ENCODE measurements at regions not wholly inside any gene's neighbourhood (a gene's known extent, or its start where the extent isn't known, plus 50 kb on each side); places are given as distances from the start of the nearest gene placed in this dataset.

DNA sequence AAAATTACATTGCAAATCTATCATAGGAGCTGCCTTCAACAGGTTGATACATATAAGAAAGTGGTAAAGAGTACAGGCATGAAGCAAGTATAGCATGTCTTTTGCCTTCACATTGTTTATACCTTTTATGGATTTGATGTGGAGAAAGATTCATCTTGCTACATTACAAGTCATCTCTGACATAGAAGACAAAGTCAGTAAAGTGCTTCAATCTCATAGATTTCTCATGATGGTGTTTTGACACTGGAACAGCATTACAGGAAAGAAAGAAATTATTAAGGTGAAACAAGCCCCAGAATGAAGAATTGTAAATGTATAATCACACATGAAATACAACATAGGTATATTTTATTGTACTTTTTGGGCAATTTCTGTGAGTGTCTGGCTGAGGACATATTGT, 580.7 kb upstream of the MMS22L start:
- TF ChIP-seq JUN (IDR thresholded peaks at IDR 0.05; ENCODE audit: low read depth, low read length) (no peak), RAD21 (IDR thresholded peaks at IDR 0.05 in 1 of 2, conservative IDR thresholded peaks at IDR 0.05 in 1 of 2; ENCODE audit: low read depth in 2 of 2, low read length in 2 of 2) (no peak), RXRA (IDR thresholded peaks at IDR 0.05; ENCODE audit: insufficient read depth, low read depth, low read length) (no peak), EP300 (IDR thresholded peaks at IDR 0.05; ENCODE audit: borderline replicate concordance in 1 of 2, low read depth in 2 of 2, low read length in 2 of 2) (no peak), GTF2F1 (IDR thresholded peaks at IDR 0.05; ENCODE audit: borderline replicate concordance, low read depth, low read length) (no peak), PHF8 (conservative IDR thresholded peaks at IDR 0.05; ENCODE audit: low read depth, low read length) (no peak), KDM4A (IDR thresholded peaks at IDR 0.05; ENCODE audit: low read depth, low read length, severe bottlenecking) (no peak), TCF12 (IDR thresholded peaks at IDR 0.05; ENCODE audit: low read depth, low read length) (no peak), EGR1 (IDR thresholded peaks at IDR 0.05; ENCODE audit: borderline replicate concordance, low read depth, low read length) (no peak), BCL11A (IDR thresholded peaks at IDR 0.05; ENCODE audit: low read depth in 2 of 2, low read length in 2 of 2) (no peak), CEBPB (IDR thresholded peaks at IDR 0.05; ENCODE audit: low read depth, low read length) (no peak), SIRT6 (IDR thresholded peaks at IDR 0.05; ENCODE audit: low read length) (no peak), TAF7 (optimal IDR thresholded peaks at IDR 0.05; ENCODE audit: borderline replicate concordance, low read depth, low read length) (no peak)
- TF ChIP-seq, protein P1, sequence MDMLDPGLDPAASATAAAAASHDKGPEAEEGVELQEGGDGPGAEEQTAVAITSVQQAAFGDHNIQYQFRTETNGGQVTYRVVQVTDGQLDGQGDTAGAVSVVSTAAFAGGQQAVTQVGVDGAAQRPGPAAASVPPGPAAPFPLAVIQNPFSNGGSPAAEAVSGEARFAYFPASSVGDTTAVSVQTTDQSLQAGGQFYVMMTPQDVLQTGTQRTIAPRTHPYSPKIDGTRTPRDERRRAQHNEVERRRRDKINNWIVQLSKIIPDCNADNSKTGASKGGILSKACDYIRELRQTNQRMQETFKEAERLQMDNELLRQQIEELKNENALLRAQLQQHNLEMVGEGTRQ (IDR thresholded peaks at IDR 0.05; ENCODE audit: low read length), result no peak
- DNase-seq (ENCODE audit: low read depth in 1 of 2, low spot score in 2 of 2) (no peak), FAIRE-seq (no peak)
- H3K27ac ChIP-seq (ENCODE audit: low read depth, low read length), result no peak overlapping the region
- no peaks in the 10 kb centered on the region for H3K23me2 ChIP-seq (ENCODE audit: low read depth, low read length)
- H3K79me1 ChIP-seq (ENCODE audit: low read depth, low read length), result no peaks in the 10 kb centered on the region
- no peaks in the 10 kb centered on the region for H3K79me2 ChIP-seq (ENCODE audit: control insufficient read depth in 1 of 2, insufficient read depth in 2 of 2, low read length in 2 of 2)
- H3K36me3 ChIP-seq (ENCODE audit: control insufficient read depth in 2 of 4, insufficient read depth in 4 of 4, low read length in 3 of 4), result no peaks in the 10 kb centered on the region
- no peak overlapping the region for H3K23ac ChIP-seq (ENCODE audit: insufficient read length)
- H3K9ac ChIP-seq (replicated peaks in 1 of 4; ENCODE audit: extremely low read depth in 1 of 4, low read depth in 3 of 4, low read length in 3 of 4), result no peak overlapping the region
- H4K8ac ChIP-seq (ENCODE audit: extremely low read depth, insufficient read depth, low read length), result no peak overlapping the region
- ChIA-PET CTCF (ENCODE audit: partially characterized antibody) (interaction anchor here (0.6 kb wide), 1 partner anchor 498 kb away, joined by 5 read pairs; no protein-coding TSS in a partner anchor), POLR2A (ENCODE audit: partially characterized antibody) (no interaction called here)
- no peak overlapping the region for H2AK5ac ChIP-seq (ENCODE audit: low read depth, low read length)
- H2BK5ac ChIP-seq (ENCODE audit: low read depth, low read length), result no peak overlapping the region
- H3K4me1 ChIP-seq (replicated peaks in 1 of 4; ENCODE audit: control insufficient read depth in 3 of 4, insufficient read depth in 4 of 4, low read length in 3 of 4), result peaks cover 0 to 3% (median 0%) of the 10 kb centered on the region in 4 experiments; a peak in 1 of 7 replicates
- H3K4me2 ChIP-seq (ENCODE audit: insufficient read depth in 1 of 2, low read depth in 2 of 2, low read length in 2 of 2), result no peak overlapping the region
- no peak overlapping the region for H3K4ac ChIP-seq (replicated peaks; ENCODE audit: insufficient read length, low read depth, low read length)
- H4K91ac ChIP-seq (replicated peaks; ENCODE audit: insufficient read length, low read length), result no peak overlapping the region
- H3K18ac ChIP-seq (ENCODE audit: extremely low read depth, low read length), result no peak overlapping the region
- no peak overlapping the region for H3K56ac ChIP-seq (replicated peaks; ENCODE audit: insufficient read length, low read depth, low read length)
- H3K9me3 ChIP-seq (ENCODE audit: insufficient read depth in 2 of 2, low read depth in 1 of 2, low read length in 1 of 2), result no peaks in the 10 kb centered on the region
- no peak overlapping the region for H3K4me3 ChIP-seq (ENCODE audit: extremely low read depth in 1 of 4, insufficient read depth in 2 of 4, low read depth in 3 of 4, low read length in 4 of 4)
- H2BK12ac ChIP-seq (ENCODE audit: low read depth, low read length), result no peak overlapping the region
- no peak overlapping the region for H2BK120ac ChIP-seq (replicated peaks; ENCODE audit: low read depth, low read length)
- no peaks in the 10 kb centered on the region for H4K20me1 ChIP-seq (replicated peaks in 1 of 2; ENCODE audit: control insufficient read depth in 1 of 2, insufficient read depth in 2 of 2, low read length in 2 of 2)
- H2AFZ ChIP-seq (ENCODE audit: low read length), result no peak overlapping the region
- no peak overlapping the region for H2BK20ac ChIP-seq (ENCODE audit: low read length)
- no peaks in the 10 kb centered on the region for H3K27me3 ChIP-seq (replicated peaks in 1 of 4; ENCODE audit: control insufficient read depth in 3 of 4, extremely low read depth in 1 of 4, insufficient read depth in 3 of 4, low read length in 3 of 4)
- no peak overlapping the region for H3K14ac ChIP-seq (ENCODE audit: insufficient read length)
- H2BK15ac ChIP-seq (ENCODE audit: low read length), result no peak overlapping the region
- H4K5ac ChIP-seq (ENCODE audit: insufficient read length, low read depth, low read length), result no peak overlapping the region
